GM19324 (cell line): ENCODE measurements at regions not wholly inside any gene's neighbourhood (a gene's known extent, or its start where the extent isn't known, plus 50 kb on each side); places are given as distances from the start of the nearest gene placed in this dataset.

Source experiments
- ATAC-seq: cut with Tn5 transposase; IDR thresholded peaks from one replicate; pipeline ENCODE4 v1.9.1; 2021; ENCODE audit warnings: mild to moderate bottlenecking, moderate library complexity; ENCODE audit not compliant: unreplicated experiment, low FRiP score

GRCh38 chr5:153429761-153430380 is 60.6 kb upstream of the GRIA1 start:
- ATAC-seq: no peak

- no peak for ATAC-seq
Observed at GRCh38 chr5:153432583-153432982, 57.9 kb upstream of the GRIA1 start.

DNA sequence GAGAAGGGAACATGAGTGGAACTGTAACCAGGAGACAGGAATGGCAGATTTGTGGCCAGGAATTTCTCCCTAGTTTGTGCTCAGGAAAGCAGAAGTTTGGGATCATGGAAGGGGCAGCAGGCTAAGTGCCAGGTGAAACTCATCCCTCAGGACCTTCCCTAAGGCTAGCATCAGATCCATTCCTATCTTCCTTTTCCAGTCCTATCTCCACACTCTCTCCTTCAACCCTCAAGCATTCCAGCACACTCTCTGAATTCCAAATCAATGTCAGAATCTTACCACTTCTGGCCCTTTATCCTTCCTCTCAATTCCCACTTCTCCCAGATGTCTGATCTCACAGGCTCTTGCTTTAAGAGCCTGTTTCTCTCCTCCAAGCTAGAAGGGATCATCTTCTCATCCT is 53.2 kb upstream of the GRIA1 start:
- ATAC-seq: no peak

GRCh38 chr5:153439130-153439529 is 51.3 kb upstream of the GRIA1 start:
- no peak for ATAC-seq
